ENCODE measurements at regions not wholly inside any gene's neighbourhood (a gene's known extent, or its start where the extent isn't known, plus 50 kb on each side); places are given as distances from the start of the nearest gene placed in this dataset.

- no peak for TF ChIP-seq CTCF (IDR thresholded peaks at IDR 0.05)
- Histone ChIP-seq H3K36me3 (replicated peaks in 1 of 2) (no peaks in the 10 kb centered on the region), H3K9me3 (replicated peaks in 1 of 3) (no peaks in the 10 kb centered on the region), H3K4me3 (no peak overlapping the region), H3K4me1 (replicated peaks in 1 of 2) (peaks cover 0 to 4% of the 10 kb centered on the region in 2 donors), H3K27me3 (no peaks in the 10 kb centered on the region), H3K27ac (no peak overlapping the region)
- 95 to 99% (median 98%) methylated on average over 3 of the region's 3 CpGs for WGBS, 4 donors
- DNase-seq: no peak
- intact Hi-C loops (cut with DNase I): no loop called here
These were observed 603.1 kb upstream of the ADGRL2 start for GRCh38 chr1:81197591-81197990.

GRCh38 chr1:81192647-81193642 is 607.8 kb upstream of the ADGRL2 start:
- no peak for TF ChIP-seq CTCF (IDR thresholded peaks at IDR 0.05)
- no peak for TF ChIP-seq POLR2A (IDR thresholded peaks at IDR 0.05)
- 40 to 55% (median 42%) methylated on average over 7 of the region's 7 CpGs for WGBS, 4 donors
- intact Hi-C loops (cut with DNase I): no loop called here
- Histone ChIP-seq H3K27ac (peak overlapping the region; percentile 28 to 88 (median 68)), H3K4me3 (peak overlapping the region in 1 of 4 donors; percentile 28), H3K4me1 (replicated peaks in 1 of 2) (peaks cover 0 to 4% of the 10 kb centered on the region in 2 donors), H3K27me3 (no peaks in the 10 kb centered on the region), H3K9me3 (replicated peaks in 1 of 3) (no peaks in the 10 kb centered on the region), H3K36me3 (replicated peaks in 1 of 2) (no peaks in the 10 kb centered on the region)
- peak; percentile 51 to 86 (median 81) for DNase-seq

- no peaks in the 10 kb centered on the region for H3K36me3 ChIP-seq (replicated peaks in 1 of 2)
- peaks cover 0 to 4% of the 10 kb centered on the region in 2 donors for H3K4me1 ChIP-seq (replicated peaks in 1 of 2)
- H3K27me3 ChIP-seq: no peaks in the 10 kb centered on the region
- WGBS, 4 donors: 88 to 96% (median 94%) methylated on average over 3 of the region's 3 CpGs
- TF ChIP-seq POLR2A (IDR thresholded peaks at IDR 0.05) (no peak), CTCF (IDR thresholded peaks at IDR 0.05) (no peak)
- H3K4me3 ChIP-seq: no peak overlapping the region
- H3K27ac ChIP-seq: no peak overlapping the region
- H3K9me3 ChIP-seq (replicated peaks in 1 of 3): no peaks in the 10 kb centered on the region
- intact Hi-C loops (cut with DNase I): no loop called here
- no peak for DNase-seq
These were observed 610.7 kb upstream of the ADGRL2 start for GRCh38 chr1:81190003-81190402.

- TF ChIP-seq CTCF (IDR thresholded peaks at IDR 0.05) (no peak), POLR2A (IDR thresholded peaks at IDR 0.05) (no peak)
- Histone ChIP-seq H3K9me3 (replicated peaks in 1 of 3) (no peaks in the 10 kb centered on the region), H3K4me3 (no peak overlapping the region), H3K4me1 (replicated peaks in 1 of 2) (no peaks in the 10 kb centered on the region), H3K27me3 (no peaks in the 10 kb centered on the region), H3K36me3 (replicated peaks in 1 of 2) (no peaks in the 10 kb centered on the region), H3K27ac (no peak overlapping the region)
- no peak for DNase-seq
- intact Hi-C loops (cut with DNase I): no loop called here
- WGBS, 4 donors: 91 to 98% (median 93%) methylated on average over 1 of the region's 1 CpG
These were observed 613.1 kb upstream of the ADGRL2 start for GRCh38 chr1:81187635-81188034.

Measured in adrenal gland (tissue), 9 donors.